Activated CD4-positive, alpha-beta T cell treated with anti-CD3 and anti-CD28 coated beads, Interleukin-2, amount 10 ng/mL, durations not matched to agents 24 days and 14 days (primary cell): ENCODE measurements at regions not wholly inside any gene's neighbourhood (a gene's known extent, or its start where the extent isn't known, plus 50 kb on each side); places are given as distances from the start of the nearest gene placed in this dataset.
"Not testable (repeated sequence)": the region's sequence is repeated elsewhere in the genome, so short reads cannot be mapped to it uniquely, and the experiment has no call there.

Experiments used
- DNase-seq: peaks from one replicate; pipeline ENCODE4 v3.0.0; 2022
- H3K27ac Mint-ChIP-seq: one replicate; pipeline ENCODE4 v1.8.0; 2022; ENCODE audit warnings: mild to moderate bottlenecking, mixed read lengths
- H3K27me3 Mint-ChIP-seq: one replicate; pipeline ENCODE4 v1.8.0; 2022; ENCODE audit warnings: mixed read lengths
- H3K36me3 Mint-ChIP-seq: one replicate; pipeline ENCODE4 v1.8.0; 2022; ENCODE audit warnings: low read depth, mild to moderate bottlenecking, mixed read lengths
- H3K4me1 Mint-ChIP-seq: one replicate; pipeline ENCODE4 v1.8.0; 2021; ENCODE audit warnings: mixed read lengths
- H3K4me3 Mint-ChIP-seq: one replicate; pipeline ENCODE4 v1.8.0; 2022; ENCODE audit warnings: mild to moderate bottlenecking, moderate library complexity, mixed read lengths
- H3K9me3 Mint-ChIP-seq: one replicate; pipeline ENCODE4 v1.8.0; 2021; ENCODE audit warnings: mixed read lengths
- intact Hi-C: fragments of 100-400 bp; cut with micrococcal nuclease; formaldehyde crosslinking; loops from one replicate; pipeline ENCODE4 v1.15.1; 2023

DNA sequence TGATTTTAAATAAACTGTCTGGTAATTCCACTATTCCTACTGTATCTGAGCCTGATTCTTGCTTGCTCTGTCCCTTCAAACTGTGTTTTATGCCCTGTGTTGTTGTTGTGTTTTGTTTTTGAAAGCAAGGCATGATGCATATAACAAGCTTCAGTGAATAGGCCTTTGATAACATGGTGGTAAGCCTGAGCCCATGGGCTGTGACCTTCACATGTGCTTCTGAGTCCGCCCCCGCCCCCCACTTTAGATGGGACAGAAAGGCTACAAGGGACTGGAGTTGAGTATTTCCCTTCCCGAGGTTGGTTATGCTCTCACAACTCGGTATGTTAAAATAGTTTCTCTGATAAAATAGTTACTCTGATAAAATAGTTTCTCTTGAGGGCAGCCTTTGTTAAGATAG is 119.0 kb upstream of the WNT7A start:
- Mint-ChIP-seq H3K4me3 (no peak overlapping the region), H3K36me3 (no peaks in the 10 kb centered on the region), H3K9me3 (peaks cover 12% of the 10 kb centered on the region), H3K4me1 (no peaks in the 10 kb centered on the region), H3K27me3 (no peaks in the 10 kb centered on the region), H3K27ac (no peak overlapping the region)
- DNase-seq: no peak
- intact Hi-C loops: no loop called here

DNA sequence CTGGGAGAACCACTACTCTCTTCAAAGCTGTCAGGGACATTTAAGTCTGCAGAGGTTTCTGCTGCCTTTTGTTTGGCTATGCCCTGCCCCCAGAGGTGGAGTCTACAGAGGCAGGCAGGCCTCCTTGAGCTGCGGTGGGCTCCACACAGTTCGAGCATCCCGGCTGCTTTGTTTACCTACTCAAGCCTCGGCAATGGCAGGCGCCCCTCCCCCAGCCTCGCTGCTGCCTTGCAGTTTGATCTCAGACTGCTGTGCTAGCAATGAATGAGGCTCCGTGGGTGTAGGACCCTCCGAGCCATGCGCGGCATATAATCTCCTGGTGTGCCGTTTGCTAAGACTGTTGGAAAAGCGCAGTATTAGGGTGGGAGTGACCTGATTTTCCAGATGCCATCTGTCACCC is 115.3 kb upstream of the WNT7A start:
- DNase-seq, H3K27me3 Mint-ChIP-seq, H3K4me3 Mint-ChIP-seq, H3K4me1 Mint-ChIP-seq, H3K36me3 Mint-ChIP-seq, H3K27ac Mint-ChIP-seq, intact Hi-C loops: not testable (repeated sequence)
- peaks cover 16% of the 10 kb centered on the region for H3K9me3 Mint-ChIP-seq

DNA sequence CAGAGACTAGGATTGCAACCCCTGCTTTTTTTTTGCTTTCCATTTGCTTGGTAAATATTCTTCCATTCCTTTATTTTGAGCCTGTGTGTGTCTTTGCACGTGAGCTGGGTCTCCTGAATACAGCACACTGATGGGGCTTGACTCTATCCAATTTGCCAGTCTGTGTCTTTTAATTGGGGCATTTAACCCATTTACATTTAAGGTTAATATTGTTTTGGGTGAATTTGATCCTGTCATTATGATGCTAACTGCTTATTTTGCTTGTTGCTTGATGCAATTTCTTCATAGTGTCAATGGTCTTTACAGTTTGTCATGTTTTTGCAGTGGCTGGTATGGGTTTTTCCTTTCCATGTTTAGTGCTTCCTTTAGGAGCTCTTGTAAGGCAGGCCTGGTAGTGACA is 109.1 kb upstream of the WNT7A start:
- H3K27me3 Mint-ChIP-seq, H3K4me3 Mint-ChIP-seq, H3K27ac Mint-ChIP-seq, H3K4me1 Mint-ChIP-seq, DNase-seq, intact Hi-C loops, H3K36me3 Mint-ChIP-seq: not testable (repeated sequence)
- peaks cover 20% of the 10 kb centered on the region for H3K9me3 Mint-ChIP-seq

DNA sequence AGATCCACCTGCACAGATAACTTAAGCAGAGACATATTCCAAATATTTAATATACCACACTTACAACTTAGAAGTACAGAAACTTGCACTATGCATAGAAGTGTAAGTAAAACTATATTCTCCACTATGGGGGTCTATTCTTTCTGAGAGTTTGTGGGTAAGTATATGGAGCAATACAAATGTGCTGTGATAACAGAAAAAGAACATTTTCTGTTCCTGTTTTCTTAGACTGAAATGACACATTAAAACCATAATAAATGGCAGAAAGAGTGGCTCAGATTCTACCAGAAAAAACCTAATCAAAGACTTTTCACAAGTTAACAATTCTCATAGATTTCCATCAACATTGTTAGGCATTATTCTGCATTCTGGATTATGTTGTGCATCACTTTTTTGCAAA is 96.6 kb upstream of the WNT7A start:
- Mint-ChIP-seq H3K4me3 (no peak overlapping the region), H3K9me3 (peaks cover 9% of the 10 kb centered on the region), H3K36me3 (no peaks in the 10 kb centered on the region), H3K4me1 (no peaks in the 10 kb centered on the region), H3K27ac (no peak overlapping the region), H3K27me3 (no peaks in the 10 kb centered on the region)
- intact Hi-C loops: no loop called here
- DNase-seq: no peak

DNA sequence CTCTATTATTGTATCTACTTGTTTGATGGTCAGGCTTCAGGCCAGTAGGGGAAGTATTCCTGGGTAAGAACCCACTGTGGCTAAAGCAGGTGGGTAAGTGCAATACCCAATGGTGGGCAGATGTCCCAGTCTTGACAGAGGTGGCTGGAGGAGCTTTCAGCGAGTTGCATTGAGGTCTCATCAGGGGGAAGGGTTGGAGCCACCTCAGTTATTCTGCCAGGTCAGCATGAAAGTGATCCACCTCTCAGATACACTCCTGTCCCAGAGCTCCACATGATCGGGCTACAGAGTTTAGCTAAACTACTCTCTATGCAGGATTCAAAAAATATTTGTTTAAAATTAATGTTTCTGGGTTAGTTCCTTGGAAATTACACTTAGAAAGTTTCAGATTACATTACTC is 95.8 kb upstream of the WNT7A start:
- H3K4me3 Mint-ChIP-seq: no peak overlapping the region
- H3K4me1 Mint-ChIP-seq: no peaks in the 10 kb centered on the region
- H3K9me3 Mint-ChIP-seq: peaks cover 9% of the 10 kb centered on the region
- intact Hi-C loops: no loop called here
- H3K36me3 Mint-ChIP-seq: no peaks in the 10 kb centered on the region
- DNase-seq: no peak
- no peak overlapping the region for H3K27ac Mint-ChIP-seq
- H3K27me3 Mint-ChIP-seq: no peaks in the 10 kb centered on the region

DNA sequence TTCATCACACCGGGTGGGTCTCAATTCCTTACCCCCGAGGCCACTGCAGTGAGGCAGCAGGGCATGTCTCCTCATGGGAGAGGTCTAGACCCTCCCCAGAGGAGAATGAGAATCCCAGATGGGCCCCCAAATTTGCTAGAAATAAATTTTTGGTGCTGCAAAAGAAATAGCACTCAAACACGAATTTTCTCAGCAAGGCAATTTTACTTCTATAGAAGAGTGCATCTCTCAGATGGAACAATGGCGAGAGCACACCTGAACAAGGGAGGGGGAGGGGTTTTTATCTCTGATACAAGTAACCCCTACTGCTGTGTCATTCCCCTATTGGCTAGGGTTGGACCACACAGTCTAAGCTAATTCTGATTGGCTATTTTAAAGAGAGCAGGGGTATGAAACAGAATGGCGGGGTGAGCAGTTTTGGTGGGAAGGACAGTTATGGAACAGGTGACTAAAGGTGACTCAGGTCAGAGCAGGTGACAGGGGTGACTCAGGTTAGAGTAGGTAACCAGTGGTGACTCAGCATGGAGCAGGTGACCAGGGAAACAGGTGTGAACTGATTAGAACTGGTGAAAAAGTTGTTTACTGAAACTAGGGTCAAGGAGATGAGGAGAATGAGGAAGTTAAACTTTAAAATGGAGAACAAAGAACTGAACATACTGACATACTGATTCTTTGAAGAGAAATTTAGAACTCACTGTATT is 93.0 kb upstream of the WNT7A start:
- Mint-ChIP-seq H3K4me3 (no peak overlapping the region), H3K9me3 (peaks cover 15% of the 10 kb centered on the region), H3K4me1 (no peaks in the 10 kb centered on the region), H3K27me3 (no peaks in the 10 kb centered on the region), H3K27ac (no peak overlapping the region), H3K36me3 (no peaks in the 10 kb centered on the region)
- intact Hi-C loops: no loop called here
- no peak for DNase-seq

DNA sequence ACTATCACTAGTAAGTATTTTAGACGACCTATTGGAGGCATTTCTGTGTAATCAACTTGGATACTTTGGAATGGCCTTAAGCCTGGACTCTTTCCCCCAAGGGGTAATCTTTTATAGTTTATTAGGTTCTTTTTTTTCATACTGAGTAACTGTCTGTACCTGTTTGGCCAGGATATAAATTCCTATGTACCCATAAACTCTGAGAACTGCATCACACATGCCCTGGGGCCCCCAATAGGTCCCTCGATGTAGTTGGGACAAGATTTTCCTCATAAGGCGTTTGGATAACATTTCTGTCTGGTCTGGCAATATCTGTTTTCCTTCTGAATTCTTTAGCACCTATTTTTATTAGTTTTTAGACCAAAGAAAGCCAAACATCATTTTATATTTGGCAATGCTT is 86.4 kb upstream of the WNT7A start:
- Mint-ChIP-seq H3K9me3 (peaks cover 28% of the 10 kb centered on the region), H3K4me3 (no peak overlapping the region), H3K27ac (no peak overlapping the region), H3K27me3 (peaks cover 5% of the 10 kb centered on the region), H3K36me3 (no peaks in the 10 kb centered on the region), H3K4me1 (peaks cover 4% of the 10 kb centered on the region)
- intact Hi-C loops: no loop called here
- DNase-seq: no peak

DNA sequence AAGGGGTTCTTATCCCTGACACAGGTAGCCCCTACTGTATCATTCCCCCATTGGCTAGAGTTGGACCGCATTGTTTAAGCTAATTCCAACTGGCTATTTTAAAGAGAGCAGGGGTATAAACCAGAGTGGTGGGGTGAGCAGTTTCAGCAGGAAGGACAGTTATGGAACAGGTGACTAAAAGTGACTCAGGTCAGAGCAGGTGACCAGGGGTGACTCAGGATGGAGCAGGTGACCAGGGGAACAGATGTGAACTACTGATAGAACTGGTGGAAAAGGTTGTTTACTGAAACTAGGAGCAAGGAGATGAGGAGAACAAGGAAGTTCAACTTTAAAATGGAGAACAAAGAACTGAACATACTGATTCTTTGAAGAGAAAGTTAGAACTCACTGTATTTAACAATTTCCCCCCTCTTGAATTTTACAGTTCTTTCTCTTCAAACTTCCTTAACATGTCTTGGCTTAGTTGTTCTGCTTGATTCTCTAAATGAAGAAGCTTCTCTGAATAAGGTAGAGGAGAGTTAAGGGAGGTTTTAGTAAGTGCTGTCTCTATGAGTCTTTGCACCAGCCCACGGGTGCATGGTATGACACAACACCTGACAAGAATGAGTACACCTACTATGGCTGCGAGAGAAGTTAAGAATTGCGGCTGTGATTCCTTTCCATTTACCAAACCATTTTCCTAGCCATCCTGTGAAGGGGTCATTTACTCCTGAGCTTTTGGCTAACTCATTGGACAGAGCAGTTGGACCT is 83.4 kb upstream of the WNT7A start:
- intact Hi-C loops: no loop called here
- H3K4me1 Mint-ChIP-seq: peaks cover 4% of the 10 kb centered on the region
- no peak overlapping the region for H3K4me3 Mint-ChIP-seq
- H3K36me3 Mint-ChIP-seq: no peaks in the 10 kb centered on the region
- peaks cover 9% of the 10 kb centered on the region for H3K27me3 Mint-ChIP-seq
- no peak for DNase-seq
- H3K27ac Mint-ChIP-seq: no peak overlapping the region
- peaks cover 26% of the 10 kb centered on the region for H3K9me3 Mint-ChIP-seq

DNA sequence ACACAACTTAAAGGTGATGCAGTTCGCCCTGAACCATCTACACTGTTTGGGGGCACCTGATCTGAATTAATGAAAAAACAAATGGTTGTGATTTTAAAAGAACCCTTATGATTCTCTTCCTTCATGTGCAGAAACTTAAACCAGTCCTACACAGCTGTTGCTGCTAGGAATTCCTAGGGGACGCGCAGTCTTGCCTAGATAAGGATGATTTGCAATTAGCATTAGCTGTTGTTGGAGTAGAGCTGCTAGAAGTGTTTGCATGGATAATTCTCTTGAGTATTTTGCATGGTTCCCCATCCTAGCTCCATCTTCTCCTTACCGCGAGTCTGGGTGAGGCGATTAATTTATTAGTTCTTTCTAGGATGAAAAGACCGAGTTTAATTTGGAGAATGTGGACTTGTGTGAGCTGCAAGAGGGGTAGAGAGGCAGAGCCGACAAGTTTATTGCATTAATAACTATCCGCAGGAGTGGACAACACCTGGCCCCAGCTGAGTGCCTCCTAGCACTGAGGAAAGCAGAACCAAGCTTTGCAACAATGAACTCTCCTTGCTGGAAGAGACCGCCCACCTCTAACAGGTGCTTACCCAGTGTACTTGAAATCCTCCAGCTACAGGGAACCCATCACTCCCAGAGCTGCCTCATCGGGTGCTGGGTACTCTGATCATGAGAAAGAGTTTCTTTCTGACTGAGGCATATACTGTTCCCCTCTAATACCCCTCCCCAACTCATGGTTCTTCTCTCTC is 75.0 kb upstream of the WNT7A start:
- Mint-ChIP-seq H3K9me3 (peaks cover 8% of the 10 kb centered on the region), H3K4me3 (no peak overlapping the region), H3K27ac (no peak overlapping the region), H3K27me3 (no peaks in the 10 kb centered on the region), H3K36me3 (no peaks in the 10 kb centered on the region), H3K4me1 (no peaks in the 10 kb centered on the region)
- no peak for DNase-seq
- intact Hi-C loops: no loop called here

DNA sequence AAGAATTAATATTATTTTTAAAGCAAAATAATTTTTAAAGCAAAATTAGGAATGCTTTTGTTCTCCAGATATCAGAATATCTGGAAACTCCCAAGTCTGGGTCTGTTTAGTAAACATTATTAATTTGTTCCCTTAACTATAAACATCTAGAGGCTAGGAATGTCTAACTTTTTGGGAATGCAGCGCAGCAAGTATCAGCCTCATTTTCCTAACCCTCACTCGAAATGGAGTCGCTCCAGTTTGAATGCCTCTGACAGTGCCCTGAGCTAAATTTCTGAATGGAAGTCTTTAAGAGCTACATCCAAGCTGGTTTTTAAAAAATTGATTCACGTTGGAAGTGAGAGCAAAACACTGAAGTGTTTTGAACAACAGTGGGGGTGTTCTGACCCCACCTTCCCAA is 74.4 kb upstream of the WNT7A start:
- no peaks in the 10 kb centered on the region for H3K27me3 Mint-ChIP-seq
- H3K9me3 Mint-ChIP-seq: peaks cover 8% of the 10 kb centered on the region

DNA sequence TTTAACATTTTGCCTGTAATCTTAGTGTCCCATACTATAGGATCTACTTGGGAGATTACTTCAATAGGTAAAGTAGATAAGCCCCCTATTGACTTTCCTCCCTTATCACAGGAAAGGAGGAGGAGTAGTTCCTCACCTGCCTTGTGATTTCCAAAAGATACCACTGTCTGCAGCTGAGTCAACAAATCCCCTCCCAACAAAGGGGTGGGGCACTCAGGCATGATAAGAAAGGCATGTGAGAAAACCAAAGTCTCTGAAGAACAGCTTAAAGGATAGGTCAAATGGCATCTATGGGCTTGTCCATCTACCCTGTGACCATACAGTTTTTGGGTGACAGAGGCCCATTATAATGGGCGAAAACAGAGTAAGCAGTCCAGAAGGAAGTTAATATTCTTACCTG is 71.3 kb upstream of the WNT7A start:
- DNase-seq: no peak
- no peak overlapping the region for H3K4me3 Mint-ChIP-seq
- intact Hi-C loops: no loop called here
- no peaks in the 10 kb centered on the region for H3K4me1 Mint-ChIP-seq
- no peaks in the 10 kb centered on the region for H3K36me3 Mint-ChIP-seq
- no peaks in the 10 kb centered on the region for H3K27me3 Mint-ChIP-seq
- H3K27ac Mint-ChIP-seq: no peak overlapping the region
- peaks cover 7% of the 10 kb centered on the region for H3K9me3 Mint-ChIP-seq

More for the DNA sequence above, 74.4 kb upstream of the WNT7A start:
- DNase-seq: no peak
- H3K27ac Mint-ChIP-seq: no peak overlapping the region
- H3K36me3 Mint-ChIP-seq: no peaks in the 10 kb centered on the region
- no peaks in the 10 kb centered on the region for H3K4me1 Mint-ChIP-seq
- intact Hi-C loops: no loop called here
- no peak overlapping the region for H3K4me3 Mint-ChIP-seq

DNA sequence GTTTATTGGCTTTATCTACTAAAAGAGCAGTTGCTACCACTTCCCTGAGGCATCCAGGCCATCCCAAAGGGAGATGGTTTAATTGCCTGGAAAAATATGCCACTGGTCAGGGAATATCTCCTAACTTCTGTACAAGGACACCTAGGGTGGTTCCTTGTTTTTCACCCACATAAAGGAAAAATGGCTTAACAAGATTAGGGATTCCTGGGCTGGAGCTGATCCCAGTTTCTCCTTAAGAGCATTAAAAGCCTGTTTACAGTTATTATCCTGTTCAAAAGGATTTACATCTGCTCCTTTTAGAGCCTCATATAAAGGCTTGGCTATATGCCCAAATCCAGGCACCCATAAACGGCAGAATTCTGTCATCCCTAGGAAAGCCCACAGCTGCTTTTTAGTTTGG is 70.2 kb upstream of the WNT7A start:
- H3K36me3 Mint-ChIP-seq: no peaks in the 10 kb centered on the region
- no peak overlapping the region for H3K4me3 Mint-ChIP-seq

DNA sequence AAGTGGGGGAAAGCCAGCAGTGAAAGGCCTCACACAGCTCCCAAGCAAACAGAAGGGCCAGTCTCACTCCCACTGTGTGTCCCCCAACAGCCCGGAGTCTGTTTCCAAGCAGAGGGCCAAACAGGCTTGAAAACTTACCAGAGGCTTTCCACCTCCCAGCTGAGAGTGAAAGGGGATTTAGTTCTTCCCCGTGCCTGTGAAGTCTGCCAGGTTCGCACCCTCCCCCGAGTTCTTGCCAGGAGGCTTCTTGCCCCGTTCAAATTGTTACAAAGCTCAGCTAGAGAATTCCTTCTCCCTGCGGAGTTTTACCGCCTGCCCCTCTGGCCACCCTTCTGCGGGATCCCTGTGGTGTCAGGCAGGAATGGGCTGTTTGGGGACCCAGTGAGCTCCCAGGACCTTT is 68.0 kb upstream of the WNT7A start:
- H3K4me1 Mint-ChIP-seq: no peaks in the 10 kb centered on the region
- H3K27me3 Mint-ChIP-seq: no peaks in the 10 kb centered on the region
- intact Hi-C loops: no loop called here
- no peaks in the 10 kb centered on the region for H3K36me3 Mint-ChIP-seq
- H3K9me3 Mint-ChIP-seq: peaks cover 20% of the 10 kb centered on the region
- no peak overlapping the region for H3K4me3 Mint-ChIP-seq
- no peak for DNase-seq
- no peak overlapping the region for H3K27ac Mint-ChIP-seq

More for the DNA sequence above, 70.2 kb upstream of the WNT7A start:
- H3K27ac Mint-ChIP-seq: no peak overlapping the region
- intact Hi-C loops: no loop called here
- DNase-seq: no peak
- no peaks in the 10 kb centered on the region for H3K4me1 Mint-ChIP-seq
- no peaks in the 10 kb centered on the region for H3K27me3 Mint-ChIP-seq
- H3K9me3 Mint-ChIP-seq: peaks cover 10% of the 10 kb centered on the region

DNA sequence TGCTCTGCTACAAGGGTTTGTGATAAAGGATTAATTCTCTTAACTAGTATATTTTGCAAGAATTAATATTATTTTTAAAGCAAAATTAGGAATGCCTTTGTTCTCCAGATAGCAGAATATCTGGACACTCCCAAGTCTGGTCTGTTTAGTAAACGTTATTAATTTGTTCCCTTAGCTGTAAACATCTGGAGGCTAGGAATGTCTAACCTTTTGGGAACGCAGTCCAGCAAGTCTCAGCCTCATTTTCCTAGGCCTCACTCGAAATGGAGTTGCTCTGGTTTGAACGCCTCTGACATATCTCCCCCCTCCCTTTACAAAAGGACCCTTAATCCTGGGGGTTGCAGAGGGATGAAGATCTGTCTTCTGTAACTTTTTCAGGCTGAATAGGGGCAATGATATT is 59.3 kb upstream of the WNT7A start:
- no peaks in the 10 kb centered on the region for H3K36me3 Mint-ChIP-seq
- H3K27me3 Mint-ChIP-seq: no peaks in the 10 kb centered on the region
- H3K9me3 Mint-ChIP-seq: peaks cover 9% of the 10 kb centered on the region
- H3K4me1 Mint-ChIP-seq: no peaks in the 10 kb centered on the region
- H3K4me3 Mint-ChIP-seq: no peak overlapping the region
- no peak for DNase-seq
- intact Hi-C loops: no loop called here
- no peak overlapping the region for H3K27ac Mint-ChIP-seq
